GM18951 (cell line): ENCODE measurements at regions not wholly inside any gene's neighbourhood (a gene's known extent, or its start where the extent isn't known, plus 50 kb on each side); places are given as distances from the start of the nearest gene placed in this dataset.

Source experiments
- POLR2A ChIP-seq: IDR thresholded peaks from 4 replicates; pipeline ENCODE4 v1.6.1; 2011; ENCODE audit warnings: mild to moderate bottlenecking; ENCODE audit not compliant: insufficient read length, insufficient read depth; ENCODE audit errors: extremely low read depth
- in situ Hi-C: fragments of 300-500 bp; cut with MboI; formaldehyde crosslinking; loops from one replicate; pipeline ENCODE4 v1.12.0; 2022; ENCODE audit warnings: low sequenced_read_pairs, mixed read lengths, inconsistent platforms; ENCODE audit not compliant: unreplicated experiment

DNA sequence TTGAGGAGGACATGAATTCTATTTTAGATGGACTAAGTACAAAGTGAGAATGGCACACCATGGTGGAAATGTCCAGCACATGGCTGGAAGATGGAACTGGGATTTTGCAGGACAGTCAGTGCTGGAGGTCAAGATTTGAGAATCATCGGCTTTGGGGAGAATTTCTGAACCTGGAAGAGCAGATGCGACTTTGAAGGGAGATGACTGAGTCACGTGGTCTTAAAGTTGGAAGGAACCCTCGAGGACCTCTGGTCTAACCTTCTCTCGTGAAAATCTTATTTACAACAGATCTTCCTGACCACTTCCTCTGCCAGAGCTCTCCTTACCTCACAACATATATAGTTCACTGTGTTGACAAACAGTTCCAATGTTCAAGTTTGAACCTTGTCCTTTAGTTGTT is 415.4 kb downstream of the ATP23 start:
- no peak for TF ChIP-seq POLR2A

DNA sequence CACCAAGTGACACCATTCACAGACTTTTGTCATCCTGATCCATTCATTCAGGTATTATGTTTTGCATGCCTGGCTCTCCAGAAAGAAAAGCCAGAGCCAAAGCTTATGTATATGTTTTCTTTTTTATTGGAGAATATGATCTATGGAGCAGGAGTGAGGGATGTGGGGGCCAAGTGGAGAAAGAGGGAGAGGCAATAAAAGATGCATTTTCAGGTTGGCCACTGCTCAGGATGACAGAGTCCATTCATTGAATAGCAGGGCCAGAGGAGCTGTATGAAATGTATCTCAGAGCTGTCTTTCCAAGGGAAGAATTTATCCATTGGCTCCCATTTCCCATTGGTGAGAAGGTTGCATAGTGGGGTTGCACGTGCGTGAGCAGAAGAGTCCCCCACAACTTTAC is 416.1 kb downstream of the ATP23 start:
- TF ChIP-seq POLR2A: no peak
- in situ Hi-C loops: no loop called here

More for the DNA sequence above, 415.4 kb downstream of the ATP23 start:
- in situ Hi-C loops: no loop called here

DNA sequence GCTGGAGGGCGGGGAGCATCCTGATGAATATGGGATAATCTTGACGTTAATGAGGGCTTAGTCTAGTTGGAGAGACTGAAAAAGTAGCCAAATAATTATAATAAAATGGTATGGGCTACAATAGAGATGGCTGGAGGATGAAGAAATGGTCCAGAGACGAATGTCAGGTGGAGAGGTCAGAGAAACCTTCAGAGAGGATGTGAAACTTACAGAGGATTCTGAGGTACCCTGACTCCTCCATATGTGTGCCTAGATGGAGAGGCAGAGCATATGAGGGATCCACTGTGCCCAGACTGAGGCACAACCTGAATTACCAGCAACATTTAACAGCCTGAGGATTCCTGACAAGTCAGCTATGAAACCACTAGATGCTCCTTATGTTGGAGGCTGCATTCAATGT is 417.0 kb downstream of the ATP23 start:
- TF ChIP-seq POLR2A: no peak
- in situ Hi-C loops: no loop called here

DNA sequence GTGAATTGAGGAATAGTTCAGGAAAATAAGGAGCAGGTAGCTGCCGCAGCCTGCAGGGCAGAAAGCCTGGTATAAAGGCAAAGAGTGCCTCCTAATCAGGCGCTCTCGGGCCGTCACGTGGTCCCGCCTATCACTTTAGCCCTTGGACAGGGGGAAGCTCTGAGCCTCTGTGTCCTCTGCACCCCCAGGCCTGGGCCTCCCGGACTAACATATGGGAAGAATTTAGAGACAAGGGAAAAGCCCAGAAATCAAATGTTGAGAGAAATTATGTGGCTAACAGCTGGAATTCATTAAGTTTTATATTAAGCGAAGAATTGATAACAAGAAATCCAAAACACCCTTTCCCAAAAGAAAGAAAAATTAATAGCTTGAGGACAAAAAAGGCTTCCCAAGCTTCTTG is 417.7 kb downstream of the ATP23 start:
- in situ Hi-C loops: no loop called here
- TF ChIP-seq POLR2A: no peak

DNA sequence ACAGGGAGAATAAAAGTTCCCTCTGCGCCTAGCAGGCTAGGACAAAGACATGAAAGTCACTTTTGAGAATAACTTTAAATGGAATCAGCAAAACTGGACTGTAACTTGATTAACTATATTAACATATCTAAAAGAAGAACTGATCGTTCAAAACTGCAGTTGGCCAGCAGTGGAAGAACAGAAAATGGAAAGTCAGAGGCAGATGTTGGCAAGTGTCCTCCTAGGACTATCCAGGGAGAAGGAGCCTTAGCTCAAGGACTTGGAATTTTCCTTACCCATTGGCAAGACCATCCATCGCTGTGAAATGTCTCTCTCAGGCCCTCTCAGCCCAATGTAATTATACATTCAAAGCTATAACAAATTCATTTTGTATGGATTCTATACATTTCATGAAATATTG is 419.7 kb downstream of the ATP23 start:
- in situ Hi-C loops: no loop called here
- TF ChIP-seq POLR2A: no peak

DNA sequence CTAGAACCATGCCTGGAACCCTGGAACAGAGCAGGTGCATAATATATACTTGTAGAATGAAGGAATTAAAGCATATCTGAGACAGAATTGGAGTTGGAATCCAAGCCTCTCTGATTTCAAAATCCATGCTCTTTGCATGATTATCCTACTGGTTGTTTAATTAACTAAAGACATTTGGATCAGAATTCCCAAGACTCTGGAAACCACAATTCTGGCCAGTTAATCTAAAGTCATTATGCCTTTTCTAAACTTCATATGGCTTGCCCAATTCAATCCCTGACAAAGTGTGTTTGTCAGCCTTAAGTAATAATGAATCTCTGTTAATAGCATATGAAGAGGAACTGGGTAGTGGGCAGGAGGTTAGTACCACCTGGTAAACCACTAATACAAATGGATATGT is 422.6 kb downstream of the ATP23 start:
- no peak for TF ChIP-seq POLR2A
- in situ Hi-C loops: no loop called here

DNA sequence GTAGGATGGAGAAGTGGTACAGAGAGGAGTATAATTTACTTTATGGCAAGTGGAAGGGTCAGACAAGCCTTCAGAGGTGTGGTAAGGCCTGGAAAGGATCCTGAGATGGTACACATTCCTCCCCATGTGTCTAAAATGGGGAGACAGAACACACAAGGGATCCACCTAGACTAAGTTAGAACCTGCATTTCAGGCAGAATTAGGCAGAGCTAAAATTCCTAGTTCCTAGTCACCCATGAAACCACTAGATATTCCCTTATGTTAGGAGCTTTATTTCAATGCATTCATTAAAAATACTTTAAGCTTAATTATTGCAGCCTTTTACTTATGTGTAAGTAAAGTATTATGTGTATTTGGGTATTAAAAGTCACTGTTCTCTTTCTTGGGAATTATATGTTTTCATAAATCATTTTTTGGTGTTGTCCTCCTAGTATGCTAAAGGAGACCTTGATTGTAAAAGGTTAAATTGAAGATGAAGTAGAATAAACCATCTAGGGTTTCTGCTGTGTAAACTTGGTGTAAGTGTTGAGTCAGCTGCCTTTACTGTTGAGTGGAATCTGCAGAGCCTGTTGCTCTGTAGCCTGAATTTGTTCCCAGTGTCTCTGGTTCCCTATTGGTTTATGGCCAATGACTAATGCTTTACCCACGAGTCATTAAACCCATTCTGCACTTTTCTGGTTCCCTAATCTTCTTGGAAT is 423.2 kb downstream of the ATP23 start:
- in situ Hi-C loops: no loop called here
- TF ChIP-seq POLR2A: no peak

DNA sequence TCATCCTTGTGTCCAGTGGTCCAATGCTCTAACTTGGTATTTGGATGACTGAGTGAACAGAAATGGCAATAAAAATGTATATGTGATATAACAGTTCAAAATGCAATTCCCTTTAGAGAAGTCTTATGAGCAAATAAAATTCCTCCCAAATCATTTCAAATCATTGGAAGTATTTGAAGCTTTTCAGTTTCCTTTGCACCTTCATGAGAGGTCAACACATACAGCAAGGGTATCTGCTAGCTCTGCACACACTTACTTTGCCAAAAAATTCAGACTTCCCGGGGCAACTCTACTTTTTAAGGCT is 423.7 kb downstream of the ATP23 start:
- TF ChIP-seq POLR2A: no peak
- in situ Hi-C loops: no loop called here

DNA sequence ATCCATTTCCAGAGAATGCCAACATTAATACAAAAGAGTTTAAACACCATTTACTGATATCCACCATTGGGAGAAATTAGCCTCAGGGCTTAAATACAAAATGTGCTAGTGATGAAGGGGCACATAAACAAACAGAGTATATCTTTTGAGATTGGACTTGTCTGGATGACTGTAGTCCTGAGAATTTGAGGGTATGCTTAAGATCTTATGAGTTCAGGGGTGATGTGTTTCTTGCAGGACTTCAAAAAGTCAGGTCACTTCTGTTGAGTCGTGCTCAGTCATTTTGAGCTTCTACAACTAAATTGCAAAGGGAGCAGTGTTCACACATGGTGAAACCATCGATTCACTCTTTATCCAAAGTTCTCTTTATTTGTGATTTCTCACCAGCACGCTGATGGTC is 425.7 kb downstream of the ATP23 start:
- in situ Hi-C loops: no loop called here
- TF ChIP-seq POLR2A: no peak

DNA sequence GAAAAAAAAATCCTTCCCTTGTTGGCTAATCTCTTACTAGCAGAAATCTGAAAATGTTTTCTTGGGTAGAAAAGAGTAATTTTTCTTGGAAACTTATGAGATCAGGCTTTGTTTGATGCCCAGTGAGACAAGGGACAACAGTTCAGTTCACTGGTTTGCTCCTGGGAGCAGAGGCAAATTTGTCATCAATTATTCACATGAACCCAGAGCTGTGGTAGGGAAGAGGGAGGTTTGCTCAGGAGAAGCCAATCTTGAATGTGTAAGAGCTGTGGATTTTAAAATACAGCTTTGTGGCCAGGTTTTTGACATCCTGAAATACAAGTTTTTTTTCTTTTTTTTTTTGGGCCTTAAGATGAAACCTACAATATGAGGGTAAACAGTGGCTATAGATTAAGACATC is 426.6 kb downstream of the ATP23 start:
- TF ChIP-seq POLR2A: no peak
- in situ Hi-C loops: no loop called here

DNA sequence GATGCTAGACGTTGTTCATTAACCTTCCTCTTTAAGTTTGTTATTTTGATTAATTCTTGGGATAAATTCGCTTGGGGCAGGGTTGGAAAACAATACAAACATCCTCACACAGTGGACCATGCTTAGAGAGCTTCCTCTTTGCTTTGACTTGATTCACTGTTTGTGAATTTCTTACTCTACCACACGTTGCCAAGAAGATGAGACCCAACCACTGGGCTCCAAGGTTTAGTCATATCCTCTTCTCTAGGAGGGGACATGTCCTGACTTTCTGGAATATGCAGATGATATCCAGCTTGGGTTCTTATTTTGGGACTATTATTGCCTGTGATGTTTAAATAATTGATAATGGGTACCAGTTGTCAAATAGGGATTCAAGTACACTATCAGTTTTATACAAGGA is 428.2 kb downstream of the ATP23 start:
- TF ChIP-seq POLR2A: no peak
- in situ Hi-C loops: no loop called here

DNA sequence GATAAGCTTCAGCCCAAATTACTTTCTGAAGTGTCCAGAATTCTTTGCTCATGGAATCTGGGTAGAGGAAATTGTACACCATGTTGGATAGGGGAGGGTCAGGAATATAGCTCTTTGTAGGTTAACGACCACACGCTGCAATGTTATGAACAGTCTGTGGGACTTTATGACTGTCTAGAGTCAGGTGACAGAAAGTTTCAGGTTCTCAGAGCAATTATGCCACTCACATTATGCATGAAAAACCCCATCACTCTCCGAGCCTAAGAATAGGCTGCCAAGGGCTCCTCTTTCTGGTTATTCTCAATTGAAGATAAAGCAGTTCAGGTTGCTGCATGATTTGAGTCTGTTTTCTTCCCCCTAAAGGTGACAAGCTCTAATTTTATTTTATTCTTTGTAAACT is 430.9 kb downstream of the ATP23 start:
- TF ChIP-seq POLR2A: no peak
- in situ Hi-C loops: no loop called here

DNA sequence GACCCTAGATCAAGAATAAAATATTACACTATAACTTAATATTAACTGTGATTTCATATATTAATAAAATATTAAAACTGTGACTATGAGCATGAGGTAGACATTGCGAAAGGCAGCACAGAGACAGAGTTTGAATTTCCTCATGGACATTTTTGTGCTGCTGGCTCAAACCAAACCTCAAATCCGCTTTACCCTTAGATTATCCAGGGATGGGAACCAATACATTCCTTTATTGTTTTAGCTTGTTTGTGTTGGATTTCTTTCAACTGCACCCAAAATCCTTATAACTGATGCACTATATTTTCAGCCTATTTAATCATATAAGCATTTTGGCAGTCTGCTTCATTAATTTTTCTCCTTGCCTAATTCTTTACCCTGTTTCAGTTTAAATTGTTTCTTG is 436.7 kb downstream of the ATP23 start:
- TF ChIP-seq POLR2A: no peak
- in situ Hi-C loops: no loop called here

DNA sequence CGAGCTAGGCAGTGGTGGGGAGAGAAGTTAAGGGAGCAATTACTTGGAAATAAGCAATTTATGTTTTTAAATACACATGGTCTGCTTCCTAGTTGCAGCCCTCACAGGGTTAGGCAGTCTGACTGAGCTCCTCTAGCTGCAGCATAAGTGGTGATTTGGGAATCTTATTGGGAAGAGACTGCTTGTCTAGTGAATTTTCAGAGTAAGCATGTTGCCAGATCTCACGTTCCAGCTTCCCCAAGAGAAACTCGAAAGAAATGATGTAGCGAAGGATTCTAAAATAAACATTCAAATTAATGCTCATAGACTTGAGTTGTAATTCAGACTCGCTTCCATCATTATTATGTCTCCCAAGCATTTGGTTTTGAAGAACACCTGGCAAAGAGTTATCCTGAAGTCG is 440.2 kb downstream of the ATP23 start:
- no peak for TF ChIP-seq POLR2A
- in situ Hi-C loops: no loop called here

DNA sequence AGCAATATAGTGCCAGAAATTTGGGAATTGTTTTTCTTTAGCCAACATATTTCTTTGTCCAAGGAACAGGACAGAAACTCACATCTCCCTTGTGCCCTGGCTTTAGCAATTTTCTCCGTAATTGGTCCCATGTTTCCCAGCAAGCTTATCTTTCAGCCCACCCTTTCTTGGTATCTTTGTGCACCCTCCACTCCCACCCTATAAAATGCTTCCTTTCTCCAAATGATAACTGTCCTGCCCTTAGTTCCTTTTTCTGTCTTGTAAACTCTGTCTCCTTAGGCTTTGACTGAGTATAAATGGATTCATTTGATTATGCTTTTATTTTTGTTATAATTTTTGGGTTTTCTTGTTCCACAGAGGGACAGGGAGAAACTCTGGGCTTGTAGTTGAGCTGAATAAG is 442.8 kb downstream of the ATP23 start:
- no peak for TF ChIP-seq POLR2A
- in situ Hi-C loops: no loop called here

DNA sequence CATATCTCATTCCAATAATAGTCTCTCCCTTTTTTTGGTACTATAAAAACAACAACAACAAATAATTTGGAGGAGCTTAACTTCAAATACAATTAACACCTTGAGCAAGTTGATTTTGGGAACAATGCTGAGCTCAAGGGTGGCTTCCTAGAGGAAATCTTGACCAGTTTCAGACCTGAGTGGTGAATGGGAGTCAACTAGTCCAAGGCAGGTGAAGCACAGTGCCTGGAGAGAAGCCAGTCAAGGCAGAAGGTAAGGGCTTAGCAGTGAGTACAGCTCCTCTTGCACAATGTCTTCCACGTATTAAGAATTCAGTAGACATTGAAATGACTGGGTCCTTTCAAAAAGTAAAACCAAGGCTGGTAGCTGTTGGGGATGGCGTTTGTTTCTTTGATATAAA is 444.8 kb downstream of the ATP23 start:
- in situ Hi-C loops: no loop called here
- no peak for TF ChIP-seq POLR2A

DNA sequence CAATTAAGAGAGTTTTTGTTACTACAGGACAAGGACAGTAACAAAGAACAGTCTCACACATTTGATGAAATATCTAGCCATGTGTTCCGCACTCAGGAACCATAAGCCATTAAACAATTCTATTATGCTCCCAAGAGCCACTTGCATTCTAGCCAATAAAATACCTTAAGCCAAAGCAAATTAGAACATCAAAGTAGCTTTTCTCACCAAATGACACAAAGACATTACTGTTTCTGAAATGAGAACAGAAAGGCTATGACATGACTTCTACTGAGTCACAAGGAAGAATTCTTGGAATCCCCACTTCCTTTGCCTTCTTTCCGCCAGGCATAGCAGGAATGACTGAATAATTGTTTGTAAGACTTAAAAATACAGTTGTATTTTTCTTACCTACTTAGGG is 445.8 kb downstream of the ATP23 start:
- in situ Hi-C loops: no loop called here

More for the DNA sequence above, 445.8 kb downstream of the ATP23 start:
- TF ChIP-seq POLR2A: no peak
